ENCODE measurements at regions not wholly inside any gene's neighbourhood (a gene's known extent, or its start where the extent isn't known, plus 50 kb on each side); places are given as distances from the start of the nearest gene placed in this dataset.

DNA sequence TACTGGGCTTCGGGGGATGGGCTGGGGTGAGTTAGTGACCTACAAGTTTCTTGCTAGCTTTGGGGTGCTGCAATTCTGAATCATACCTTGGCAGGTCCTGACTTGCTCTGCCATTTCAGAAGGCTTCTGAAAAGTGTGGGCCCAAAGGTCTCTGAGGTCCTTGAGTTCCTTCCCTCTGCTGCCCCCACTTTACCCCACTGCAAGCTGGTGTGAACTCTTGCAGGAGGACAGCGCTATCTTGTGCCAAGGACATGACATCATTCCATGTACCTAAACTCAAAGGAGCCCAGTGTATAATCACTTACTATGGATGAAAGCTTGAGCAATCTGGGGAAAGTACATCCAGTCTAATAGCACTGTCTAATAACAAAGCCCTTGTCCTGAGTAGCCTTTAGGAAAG lies 157.4 kb downstream of the RMI1 start:
- TF ChIP-seq, protein P1, sequence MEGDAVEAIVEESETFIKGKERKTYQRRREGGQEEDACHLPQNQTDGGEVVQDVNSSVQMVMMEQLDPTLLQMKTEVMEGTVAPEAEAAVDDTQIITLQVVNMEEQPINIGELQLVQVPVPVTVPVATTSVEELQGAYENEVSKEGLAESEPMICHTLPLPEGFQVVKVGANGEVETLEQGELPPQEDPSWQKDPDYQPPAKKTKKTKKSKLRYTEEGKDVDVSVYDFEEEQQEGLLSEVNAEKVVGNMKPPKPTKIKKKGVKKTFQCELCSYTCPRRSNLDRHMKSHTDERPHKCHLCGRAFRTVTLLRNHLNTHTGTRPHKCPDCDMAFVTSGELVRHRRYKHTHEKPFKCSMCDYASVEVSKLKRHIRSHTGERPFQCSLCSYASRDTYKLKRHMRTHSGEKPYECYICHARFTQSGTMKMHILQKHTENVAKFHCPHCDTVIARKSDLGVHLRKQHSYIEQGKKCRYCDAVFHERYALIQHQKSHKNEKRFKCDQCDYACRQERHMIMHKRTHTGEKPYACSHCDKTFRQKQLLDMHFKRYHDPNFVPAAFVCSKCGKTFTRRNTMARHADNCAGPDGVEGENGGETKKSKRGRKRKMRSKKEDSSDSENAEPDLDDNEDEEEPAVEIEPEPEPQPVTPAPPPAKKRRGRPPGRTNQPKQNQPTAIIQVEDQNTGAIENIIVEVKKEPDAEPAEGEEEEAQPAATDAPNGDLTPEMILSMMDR (IDR thresholded peaks at IDR 0.05; ENCODE audit: insufficient read depth, low read depth, low read length): no peak
- TF ChIP-seq EZH2 (IDR thresholded peaks at IDR 0.05; ENCODE audit: insufficient read depth, low read length): no peak

Measured in astrocyte (in vitro differentiated cells and primary cell).